AG09319 (cell line): ENCODE measurements at regions not wholly inside any gene's neighbourhood (a gene's known extent, or its start where the extent isn't known, plus 50 kb on each side); places are given as distances from the start of the nearest gene placed in this dataset.
A peak's percentile ranks its signal among the peaks of the same experiment; 100 is the strongest.

Experiments
- DNase-seq: peaks from one replicate; pipeline ENCODE4 v3.0.0-alpha.2; 2010; ENCODE audit warnings: low read depth; ENCODE audit errors: extremely low read depth
- TF ChIP-seq, protein P1 (sequence below): IDR thresholded peaks from 2 replicates; pipeline ENCODE4 v1.5.1; 2011; ENCODE audit warnings: low read depth, mild to moderate bottlenecking, inconsistent platforms, low read length, moderate library complexity

- TF ChIP-seq, protein P1, sequence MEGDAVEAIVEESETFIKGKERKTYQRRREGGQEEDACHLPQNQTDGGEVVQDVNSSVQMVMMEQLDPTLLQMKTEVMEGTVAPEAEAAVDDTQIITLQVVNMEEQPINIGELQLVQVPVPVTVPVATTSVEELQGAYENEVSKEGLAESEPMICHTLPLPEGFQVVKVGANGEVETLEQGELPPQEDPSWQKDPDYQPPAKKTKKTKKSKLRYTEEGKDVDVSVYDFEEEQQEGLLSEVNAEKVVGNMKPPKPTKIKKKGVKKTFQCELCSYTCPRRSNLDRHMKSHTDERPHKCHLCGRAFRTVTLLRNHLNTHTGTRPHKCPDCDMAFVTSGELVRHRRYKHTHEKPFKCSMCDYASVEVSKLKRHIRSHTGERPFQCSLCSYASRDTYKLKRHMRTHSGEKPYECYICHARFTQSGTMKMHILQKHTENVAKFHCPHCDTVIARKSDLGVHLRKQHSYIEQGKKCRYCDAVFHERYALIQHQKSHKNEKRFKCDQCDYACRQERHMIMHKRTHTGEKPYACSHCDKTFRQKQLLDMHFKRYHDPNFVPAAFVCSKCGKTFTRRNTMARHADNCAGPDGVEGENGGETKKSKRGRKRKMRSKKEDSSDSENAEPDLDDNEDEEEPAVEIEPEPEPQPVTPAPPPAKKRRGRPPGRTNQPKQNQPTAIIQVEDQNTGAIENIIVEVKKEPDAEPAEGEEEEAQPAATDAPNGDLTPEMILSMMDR = no peak
- no peak for DNase-seq
Measured at GRCh38 chr10:32123021-32123420, 66.8 kb upstream of the KIF5B start.

GRCh38 chr10:32121648-32122047 is 65.4 kb upstream of the KIF5B start:
- no peak for DNase-seq
- TF ChIP-seq, protein P1 = no peak

DNA sequence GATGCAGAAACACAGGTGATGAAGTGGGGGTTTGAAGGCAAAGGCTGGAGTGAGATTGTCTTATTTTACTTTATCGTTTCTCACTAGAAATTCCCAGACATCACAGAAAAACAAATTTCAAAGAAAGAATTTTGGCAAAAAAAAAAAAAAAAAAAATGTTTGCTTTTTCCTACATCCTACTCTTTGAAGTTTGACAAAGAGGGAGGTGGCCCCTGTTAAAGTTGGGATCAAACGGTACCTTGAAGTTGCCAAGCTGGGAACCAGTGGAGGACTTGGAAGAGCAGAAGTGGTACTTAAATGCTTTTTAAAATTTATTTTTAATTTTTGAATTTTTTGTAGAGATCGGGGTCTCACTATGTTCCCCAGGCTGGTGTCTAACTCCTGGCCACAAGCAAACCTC is 63.9 kb upstream of the KIF5B start:
- TF ChIP-seq, protein P1 = no peak
- no peak for DNase-seq

DNA sequence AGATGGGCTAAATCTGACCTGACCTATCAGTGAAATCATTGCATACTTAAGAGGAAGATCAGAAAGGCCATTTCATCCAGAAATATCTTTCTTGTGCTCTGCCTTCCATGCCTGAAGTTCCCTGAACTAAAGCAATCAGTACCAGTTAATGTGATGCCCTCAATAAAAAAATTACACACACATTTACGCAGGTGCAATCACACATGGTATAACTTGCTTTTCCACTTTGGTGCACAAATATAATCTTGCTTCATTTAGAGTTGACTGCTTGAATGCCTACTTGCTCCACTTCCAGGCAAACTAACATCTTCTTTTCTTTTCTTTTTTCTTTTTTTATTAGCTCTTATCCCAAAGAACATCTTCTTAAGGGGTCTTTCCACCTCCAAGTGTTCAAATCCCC is 58.3 kb upstream of the KIF5B start:
- TF ChIP-seq, protein P1 = no peak
- no peak for DNase-seq

- DNase-seq = peak; percentile 31
Measured at GRCh38 chr10:32112055-32112454, 55.8 kb upstream of the KIF5B start.

DNA sequence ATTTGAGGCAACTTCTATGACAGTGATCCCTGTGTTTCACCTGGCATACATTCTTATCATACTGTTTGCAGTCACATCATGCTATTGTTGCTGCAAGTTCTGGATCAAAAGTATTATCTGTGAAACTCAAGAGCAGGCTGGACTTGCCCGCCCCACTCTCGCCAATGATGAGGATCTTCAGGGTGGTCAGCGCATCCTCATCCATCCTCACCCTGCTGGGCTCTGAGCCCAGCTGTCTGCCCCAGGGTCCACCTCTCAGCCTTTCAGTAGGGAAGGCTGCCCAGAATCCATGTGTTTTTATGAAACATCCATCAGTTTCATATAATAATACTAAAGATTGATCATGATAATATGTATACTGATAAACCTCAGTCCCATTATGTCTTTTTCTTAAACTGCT is 55.4 kb upstream of the KIF5B start:
- TF ChIP-seq, protein P1 = no peak
- no peak for DNase-seq

More at GRCh38 chr10:32112055-32112454, 55.8 kb upstream of the KIF5B start:
- TF ChIP-seq, protein P1 = no peak

- TF ChIP-seq, protein P1 = no peak
- DNase-seq = no peak
Measured at GRCh38 chr10:32110790-32111189, 54.6 kb upstream of the KIF5B start.
